GM12865 (cell line): ENCODE measurements at regions not wholly inside any gene's neighbourhood (a gene's known extent, or its start where the extent isn't known, plus 50 kb on each side); places are given as distances from the start of the nearest gene placed in this dataset.

Experiments
- DNase-seq: peaks from one replicate; pipeline ENCODE4 v3.0.0; 2010; ENCODE audit warnings: low read depth
- H3K4me3 ChIP-seq: 2 replicates; pipeline ENCODE4 v1.5.1; 2011; ENCODE audit warnings: mild to moderate bottlenecking, low read depth, low read length, control low read depth
- CTCF ChIP-seq: IDR thresholded peaks from 2 replicates; pipeline ENCODE4 v1.5.1; 2011; ENCODE audit warnings: low read length, control low read depth, low read depth, inconsistent platforms; ENCODE audit not compliant: insufficient read depth; ENCODE audit errors: missing control alignments

- no peak for DNase-seq
- TF ChIP-seq CTCF: no peak
- no peak overlapping the region for H3K4me3 ChIP-seq
Measured at GRCh38 chr6:44671333-44671732, 283.8 kb downstream of the CDC5L start.

GRCh38 chr6:44672086-44672485 is 284.6 kb downstream of the CDC5L start:
- no peak for TF ChIP-seq CTCF
- no peak overlapping the region for H3K4me3 ChIP-seq
- no peak for DNase-seq

GRCh38 chr6:44672841-44673240 is 285.3 kb downstream of the CDC5L start:
- H3K4me3 ChIP-seq: no peak overlapping the region
- DNase-seq: no peak
- TF ChIP-seq CTCF: no peak

GRCh38 chr6:44674226-44675155 is 287.0 kb downstream of the CDC5L start:
- H3K4me3 ChIP-seq: no peak overlapping the region
- TF ChIP-seq CTCF: no peak
- DNase-seq: no peak

GRCh38 chr6:44675449-44675848 is 287.9 kb downstream of the CDC5L start:
- DNase-seq: no peak
- H3K4me3 ChIP-seq: no peak overlapping the region
- no peak for TF ChIP-seq CTCF

GRCh38 chr6:44676246-44676790 is 288.8 kb downstream of the CDC5L start:
- H3K4me3 ChIP-seq: no peak overlapping the region
- no peak for TF ChIP-seq CTCF
- DNase-seq: no peak
